ENCODE measurements at regions not wholly inside any gene's neighbourhood (a gene's known extent, or its start where the extent isn't known, plus 50 kb on each side); places are given as distances from the start of the nearest gene placed in this dataset.

DNA sequence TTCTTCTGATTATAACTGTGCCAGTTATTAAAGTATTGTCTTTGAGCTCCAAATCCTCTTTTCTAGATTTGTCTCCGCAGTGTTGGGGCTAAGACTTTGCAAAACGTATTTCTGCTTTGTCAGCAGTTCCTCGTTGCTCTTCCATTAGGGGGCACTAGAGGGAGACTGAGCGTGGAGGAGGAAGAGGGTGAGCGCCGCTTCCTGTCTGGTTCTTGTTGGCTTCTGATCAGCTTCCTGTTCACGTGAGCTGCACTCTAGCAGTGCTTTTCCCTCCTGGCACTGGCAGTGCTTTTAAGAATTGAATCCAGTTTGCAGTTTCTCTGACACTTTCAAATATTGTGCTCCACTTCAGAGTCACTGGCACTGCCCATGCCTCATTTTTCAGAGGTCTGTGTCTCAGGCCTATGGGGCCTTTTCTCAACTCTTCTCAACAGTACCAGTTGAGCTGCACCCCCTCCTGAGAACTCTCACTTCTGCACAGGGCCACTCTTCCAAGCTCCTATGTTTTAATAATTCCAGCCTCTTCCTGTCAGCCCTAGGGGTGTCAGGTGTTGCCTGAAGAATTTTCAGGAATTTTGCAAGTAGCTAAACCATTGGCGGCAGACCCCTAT is 54.4 kb upstream of the LCORL start:
- DNase-seq (ENCODE audit: low read depth): no peak

DNA sequence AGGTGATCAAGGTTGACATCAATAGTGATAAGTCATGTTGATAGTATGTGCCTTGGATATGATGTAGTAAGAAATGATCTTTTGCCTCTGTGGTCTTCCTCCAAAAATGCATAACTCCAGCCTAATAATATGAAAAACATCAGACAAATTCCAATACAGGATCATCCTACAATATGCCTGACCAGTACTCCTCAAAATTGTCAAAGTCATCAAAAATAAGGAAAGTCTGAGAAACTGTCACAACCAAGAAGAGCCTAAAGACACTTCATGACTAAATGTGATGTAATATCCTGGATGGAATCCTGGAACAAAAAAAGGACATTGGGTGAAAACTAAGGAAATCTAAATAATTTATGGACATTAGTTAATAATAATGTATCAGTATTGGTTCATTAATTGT is 50.3 kb upstream of the LCORL start:
- DNase-seq (ENCODE audit: low read depth): no peak

All from iris pigment epithelial cell (primary cell).